Gastroesophageal sphincter (tissue), 3 donors: ENCODE measurements at regions not wholly inside any gene's neighbourhood (a gene's known extent, or its start where the extent isn't known, plus 50 kb on each side); places are given as distances from the start of the nearest gene placed in this dataset.

Experiments
- EP300 ChIP-seq: sonication (generic); formaldehyde crosslinking; IDR thresholded peaks from one replicate; pipeline ENCODE4 v1.6.1; 2017; ENCODE audit warnings: antibody characterized with exemption, mild to moderate bottlenecking
- POLR2A ChIP-seq, 2 donors: fragments of 450-650 bp; IDR thresholded peaks; one replicate each; pipeline ENCODE4 v1.6.1; 2017; ENCODE audit warnings: antibody characterized with exemption in 2 of 2, mild to moderate bottlenecking in 2 of 2, moderate library complexity in 1 of 2
- TF ChIP-seq, protein P1 (sequence below), 4 experiments: fragments of 200-600 bp in 2 of 4; fragments of 450-650 bp in 2 of 4; sonication (generic) in 1 of 4; IDR thresholded peaks; one replicate each; pipeline ENCODE4 v1.5.1; 2017 to 2019; ENCODE audit warnings: antibody characterized with exemption in 4 of 4, mild to moderate bottlenecking in 2 of 4, moderate library complexity in 2 of 4

DNA sequence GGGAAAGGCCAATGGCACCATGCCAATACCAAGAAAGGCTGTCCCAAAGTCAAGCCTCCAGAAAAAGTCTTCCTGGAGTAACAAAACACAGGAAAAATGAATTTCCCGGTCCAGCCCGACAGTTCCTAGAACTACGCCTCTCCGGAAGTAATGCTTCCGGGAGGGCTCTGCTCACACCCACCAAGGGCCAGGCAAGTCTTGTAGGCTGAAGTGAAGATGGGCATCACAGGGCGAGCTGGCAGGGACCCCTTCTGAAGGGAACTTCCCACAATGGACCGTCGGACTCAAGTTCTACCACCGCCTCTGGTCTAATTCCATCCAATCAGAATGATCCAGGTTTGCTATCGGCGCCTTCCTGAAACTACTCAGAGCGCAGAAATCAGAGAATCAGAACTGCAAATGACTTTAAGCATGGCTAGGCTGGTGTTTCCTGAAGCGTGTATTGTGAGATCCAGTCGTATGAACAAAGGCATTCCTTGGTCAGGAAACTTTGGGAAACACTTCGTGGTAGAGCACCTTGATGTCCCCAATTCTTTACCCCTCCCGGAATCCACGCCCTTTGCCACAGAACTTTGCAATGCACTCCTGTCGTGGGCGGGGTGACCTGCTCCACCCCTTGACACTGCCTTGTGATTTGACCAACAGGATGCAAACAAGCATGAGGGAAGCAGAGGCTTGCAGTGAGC lies 127.8 kb downstream of the BCOR start:
- TF ChIP-seq POLR2A (IDR thresholded peaks at IDR 0.05) (no peak), EP300 (no peak)
- TF ChIP-seq, protein P1, sequence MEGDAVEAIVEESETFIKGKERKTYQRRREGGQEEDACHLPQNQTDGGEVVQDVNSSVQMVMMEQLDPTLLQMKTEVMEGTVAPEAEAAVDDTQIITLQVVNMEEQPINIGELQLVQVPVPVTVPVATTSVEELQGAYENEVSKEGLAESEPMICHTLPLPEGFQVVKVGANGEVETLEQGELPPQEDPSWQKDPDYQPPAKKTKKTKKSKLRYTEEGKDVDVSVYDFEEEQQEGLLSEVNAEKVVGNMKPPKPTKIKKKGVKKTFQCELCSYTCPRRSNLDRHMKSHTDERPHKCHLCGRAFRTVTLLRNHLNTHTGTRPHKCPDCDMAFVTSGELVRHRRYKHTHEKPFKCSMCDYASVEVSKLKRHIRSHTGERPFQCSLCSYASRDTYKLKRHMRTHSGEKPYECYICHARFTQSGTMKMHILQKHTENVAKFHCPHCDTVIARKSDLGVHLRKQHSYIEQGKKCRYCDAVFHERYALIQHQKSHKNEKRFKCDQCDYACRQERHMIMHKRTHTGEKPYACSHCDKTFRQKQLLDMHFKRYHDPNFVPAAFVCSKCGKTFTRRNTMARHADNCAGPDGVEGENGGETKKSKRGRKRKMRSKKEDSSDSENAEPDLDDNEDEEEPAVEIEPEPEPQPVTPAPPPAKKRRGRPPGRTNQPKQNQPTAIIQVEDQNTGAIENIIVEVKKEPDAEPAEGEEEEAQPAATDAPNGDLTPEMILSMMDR (IDR thresholded peaks at IDR 0.05) = no peak
